ENCODE measurements at regions not wholly inside any gene's neighbourhood (a gene's known extent, or its start where the extent isn't known, plus 50 kb on each side); places are given as distances from the start of the nearest gene placed in this dataset.
"Not testable (repeated sequence)": the region's sequence is repeated elsewhere in the genome, so short reads cannot be mapped to it uniquely, and the experiment has no call there.

DNA sequence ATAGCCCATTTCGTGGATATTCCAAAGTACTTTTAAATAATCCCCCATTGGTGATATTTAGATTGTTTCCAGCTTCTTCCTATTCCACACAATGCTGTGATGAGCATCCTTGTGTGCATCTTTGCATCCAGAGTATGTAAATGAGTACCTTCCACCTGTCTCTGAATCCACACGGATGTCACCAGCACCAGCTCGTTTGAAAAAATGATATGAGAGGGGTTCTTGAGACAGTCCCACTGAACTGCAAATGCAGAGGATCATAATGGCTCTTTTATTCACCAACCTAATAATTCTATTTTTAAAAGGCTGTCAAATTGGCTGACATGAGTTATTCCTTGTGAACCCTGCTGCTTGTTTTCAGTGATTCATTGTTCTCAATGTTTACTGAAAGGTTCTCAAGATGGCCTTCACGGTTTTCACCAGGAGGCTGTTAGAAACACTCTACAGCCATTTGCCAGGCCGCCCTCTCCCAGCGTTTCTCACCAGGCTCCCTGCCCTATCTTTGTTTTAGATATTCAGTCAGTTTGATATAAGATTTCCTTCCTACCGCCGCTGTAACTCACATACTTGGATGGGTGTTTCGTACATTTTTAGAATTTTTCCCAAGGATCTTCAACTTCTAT, 96.7 kb upstream of the PTPRG start:
- H3K36me3 ChIP-seq (ENCODE audit: control insufficient read depth, low read length): no peaks in the 10 kb centered on the region
- H3K27ac ChIP-seq (ENCODE audit: low read depth, low read length): no peak overlapping the region
- no peaks in the 10 kb centered on the region; the same call in 1 of the 2 replicates for H3K9me2 ChIP-seq (replicated peaks; ENCODE audit: control insufficient read depth, low read length)
- TF ChIP-seq, protein P1, sequence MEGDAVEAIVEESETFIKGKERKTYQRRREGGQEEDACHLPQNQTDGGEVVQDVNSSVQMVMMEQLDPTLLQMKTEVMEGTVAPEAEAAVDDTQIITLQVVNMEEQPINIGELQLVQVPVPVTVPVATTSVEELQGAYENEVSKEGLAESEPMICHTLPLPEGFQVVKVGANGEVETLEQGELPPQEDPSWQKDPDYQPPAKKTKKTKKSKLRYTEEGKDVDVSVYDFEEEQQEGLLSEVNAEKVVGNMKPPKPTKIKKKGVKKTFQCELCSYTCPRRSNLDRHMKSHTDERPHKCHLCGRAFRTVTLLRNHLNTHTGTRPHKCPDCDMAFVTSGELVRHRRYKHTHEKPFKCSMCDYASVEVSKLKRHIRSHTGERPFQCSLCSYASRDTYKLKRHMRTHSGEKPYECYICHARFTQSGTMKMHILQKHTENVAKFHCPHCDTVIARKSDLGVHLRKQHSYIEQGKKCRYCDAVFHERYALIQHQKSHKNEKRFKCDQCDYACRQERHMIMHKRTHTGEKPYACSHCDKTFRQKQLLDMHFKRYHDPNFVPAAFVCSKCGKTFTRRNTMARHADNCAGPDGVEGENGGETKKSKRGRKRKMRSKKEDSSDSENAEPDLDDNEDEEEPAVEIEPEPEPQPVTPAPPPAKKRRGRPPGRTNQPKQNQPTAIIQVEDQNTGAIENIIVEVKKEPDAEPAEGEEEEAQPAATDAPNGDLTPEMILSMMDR (IDR thresholded peaks at IDR 0.05; ENCODE audit: low read depth, low read length, poor library complexity, severe bottlenecking): no peak
- TF ChIP-seq EZH2phosphoT487 (IDR thresholded peaks at IDR 0.05; ENCODE audit: borderline replicate concordance, low read length): no peak
- H3K4me3 ChIP-seq (ENCODE audit: low read length): no peak overlapping the region
- no peaks in the 10 kb centered on the region for H3K79me2 ChIP-seq (ENCODE audit: control insufficient read depth, low read length)
- no peaks in the 10 kb centered on the region for H3K4me1 ChIP-seq (ENCODE audit: control insufficient read depth, low read length)
- no peaks in the 10 kb centered on the region for H3F3A ChIP-seq (ENCODE audit: control insufficient read depth, insufficient read depth)
- no peaks in the 10 kb centered on the region for H3K27me3 ChIP-seq (ENCODE audit: control insufficient read depth, low read length)
- no peak overlapping the region for H3K4me2 ChIP-seq (ENCODE audit: low read length)
- no peaks in the 10 kb centered on the region for H3K9me3 ChIP-seq (ENCODE audit: control insufficient read depth, insufficient read depth, low read length)
- H4K20me1 ChIP-seq (ENCODE audit: control insufficient read depth, insufficient read depth, low read depth, low read length): no peaks in the 10 kb centered on the region

DNA sequence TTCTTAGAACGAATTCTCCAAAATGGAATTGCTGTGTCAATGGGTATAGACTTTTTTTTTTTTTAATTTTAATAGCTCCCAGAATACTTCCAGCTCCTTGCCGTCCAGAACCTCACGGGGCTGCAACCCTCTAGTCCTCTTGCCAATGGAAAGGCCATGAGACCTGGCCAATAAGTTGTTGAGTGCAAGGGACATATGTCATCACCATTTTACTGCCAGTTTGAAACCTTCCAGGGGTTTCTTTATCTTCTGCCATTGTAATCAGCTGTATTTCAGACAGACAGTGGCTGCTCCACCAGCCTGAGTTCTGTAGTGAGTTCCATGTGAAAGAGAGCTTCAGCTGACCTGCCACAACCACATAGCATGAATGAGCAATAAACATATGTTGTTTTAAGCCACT, 95.0 kb upstream of the PTPRG start:
- Histone ChIP-seq H3K27me3 (ENCODE audit: control insufficient read depth, low read length) (no peaks in the 10 kb centered on the region), H3K36me3 (ENCODE audit: control insufficient read depth, low read length) (no peaks in the 10 kb centered on the region), H3K79me2 (ENCODE audit: control insufficient read depth, low read length) (no peaks in the 10 kb centered on the region), H3K9me3 (ENCODE audit: control insufficient read depth, insufficient read depth, low read length) (no peaks in the 10 kb centered on the region), H4K20me1 (ENCODE audit: control insufficient read depth, insufficient read depth, low read depth, low read length) (no peaks in the 10 kb centered on the region), H3K4me1 (ENCODE audit: control insufficient read depth, low read length) (no peaks in the 10 kb centered on the region), H3K27ac (ENCODE audit: low read depth, low read length) (no peak overlapping the region), H3K9me2 (replicated peaks; ENCODE audit: control insufficient read depth, low read length) (no peaks in the 10 kb centered on the region), H3K4me3 (ENCODE audit: low read length) (no peak overlapping the region), H3F3A (ENCODE audit: control insufficient read depth, insufficient read depth) (no peaks in the 10 kb centered on the region), H3K4me2 (ENCODE audit: low read length) (no peak overlapping the region)
- TF ChIP-seq EZH2phosphoT487 (IDR thresholded peaks at IDR 0.05; ENCODE audit: borderline replicate concordance, low read length): no peak
- TF ChIP-seq, protein P1 (IDR thresholded peaks at IDR 0.05; ENCODE audit: low read depth, low read length, poor library complexity, severe bottlenecking): no peak

DNA sequence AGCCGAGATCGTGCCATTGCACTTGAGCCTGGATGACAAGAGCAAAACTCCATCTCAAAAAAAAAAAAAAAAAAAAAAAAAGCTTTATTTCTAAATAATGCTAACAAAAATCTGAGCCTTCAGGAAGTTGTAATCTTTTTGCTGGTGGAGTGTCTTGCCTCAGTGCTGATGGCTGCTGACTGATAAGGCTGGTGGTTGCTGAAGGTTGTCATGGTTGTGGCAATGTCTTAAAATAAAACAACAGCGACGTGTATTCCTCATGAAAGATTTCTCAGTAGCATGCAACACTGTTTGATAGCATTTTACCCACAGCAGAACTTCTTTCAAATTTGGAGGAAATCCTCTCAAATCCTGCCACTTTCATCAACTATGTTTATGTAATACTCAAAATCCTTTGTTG, 77.4 kb upstream of the PTPRG start:
- Histone ChIP-seq H3K4me2 (ENCODE audit: low read length) (no peak overlapping the region), H3K79me2 (ENCODE audit: control insufficient read depth, low read length) (no peaks in the 10 kb centered on the region)

DNA sequence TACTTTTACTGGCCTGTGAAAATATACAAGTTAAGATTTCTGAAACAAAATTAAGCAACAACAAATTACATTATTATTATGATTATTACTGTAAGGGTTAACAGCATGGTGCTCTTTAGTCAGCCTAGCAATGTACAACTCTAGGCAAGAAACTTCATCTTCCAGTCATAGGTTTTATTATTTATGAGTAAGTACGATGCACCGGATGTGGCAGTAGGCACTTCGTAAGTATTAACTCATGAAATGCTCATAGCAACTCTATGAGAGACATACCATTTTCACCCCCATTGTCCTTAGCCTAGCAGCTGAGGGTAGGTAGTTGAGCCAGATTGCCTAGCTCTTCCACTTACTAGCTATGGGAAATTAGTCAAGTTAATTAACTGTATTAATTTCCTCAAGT, 68.0 kb upstream of the PTPRG start:
- Histone ChIP-seq H3K4me2 (ENCODE audit: low read length) (no peak overlapping the region), H4K20me1 (ENCODE audit: control insufficient read depth, insufficient read depth, low read depth, low read length) (no peaks in the 10 kb centered on the region), H3K9me2 (replicated peaks; ENCODE audit: control insufficient read depth, low read length) (no peaks in the 10 kb centered on the region), H3K9me3 (ENCODE audit: control insufficient read depth, insufficient read depth, low read length) (no peaks in the 10 kb centered on the region), H3K27me3 (ENCODE audit: control insufficient read depth, low read length) (no peaks in the 10 kb centered on the region), H3F3A (ENCODE audit: control insufficient read depth, insufficient read depth) (no peaks in the 10 kb centered on the region), H3K4me1 (ENCODE audit: control insufficient read depth, low read length) (no peaks in the 10 kb centered on the region), H3K36me3 (ENCODE audit: control insufficient read depth, low read length) (no peaks in the 10 kb centered on the region), H3K27ac (ENCODE audit: low read depth, low read length) (no peak overlapping the region), H3K79me2 (ENCODE audit: control insufficient read depth, low read length) (no peaks in the 10 kb centered on the region), H3K4me3 (ENCODE audit: low read length) (no peak overlapping the region)
- TF ChIP-seq, protein P1 (IDR thresholded peaks at IDR 0.05; ENCODE audit: low read depth, low read length, poor library complexity, severe bottlenecking): no peak
- TF ChIP-seq EZH2phosphoT487 (IDR thresholded peaks at IDR 0.05; ENCODE audit: borderline replicate concordance, low read length): no peak

More for the DNA sequence above, 77.4 kb upstream of the PTPRG start:
- H3F3A ChIP-seq (ENCODE audit: control insufficient read depth, insufficient read depth): no peaks in the 10 kb centered on the region
- no peak for TF ChIP-seq EZH2phosphoT487 (IDR thresholded peaks at IDR 0.05; ENCODE audit: borderline replicate concordance, low read length)
- no peaks in the 10 kb centered on the region for H3K4me1 ChIP-seq (ENCODE audit: control insufficient read depth, low read length)
- no peak overlapping the region for H3K4me3 ChIP-seq (ENCODE audit: low read length)
- H3K27ac ChIP-seq (ENCODE audit: low read depth, low read length): no peak overlapping the region
- H4K20me1 ChIP-seq (ENCODE audit: control insufficient read depth, insufficient read depth, low read depth, low read length): no peaks in the 10 kb centered on the region
- no peaks in the 10 kb centered on the region for H3K36me3 ChIP-seq (ENCODE audit: control insufficient read depth, low read length)
- H3K27me3 ChIP-seq (ENCODE audit: control insufficient read depth, low read length): no peaks in the 10 kb centered on the region
- no peaks in the 10 kb centered on the region for H3K9me3 ChIP-seq (ENCODE audit: control insufficient read depth, insufficient read depth, low read length)
- no peaks in the 10 kb centered on the region for H3K9me2 ChIP-seq (replicated peaks; ENCODE audit: control insufficient read depth, low read length)

DNA sequence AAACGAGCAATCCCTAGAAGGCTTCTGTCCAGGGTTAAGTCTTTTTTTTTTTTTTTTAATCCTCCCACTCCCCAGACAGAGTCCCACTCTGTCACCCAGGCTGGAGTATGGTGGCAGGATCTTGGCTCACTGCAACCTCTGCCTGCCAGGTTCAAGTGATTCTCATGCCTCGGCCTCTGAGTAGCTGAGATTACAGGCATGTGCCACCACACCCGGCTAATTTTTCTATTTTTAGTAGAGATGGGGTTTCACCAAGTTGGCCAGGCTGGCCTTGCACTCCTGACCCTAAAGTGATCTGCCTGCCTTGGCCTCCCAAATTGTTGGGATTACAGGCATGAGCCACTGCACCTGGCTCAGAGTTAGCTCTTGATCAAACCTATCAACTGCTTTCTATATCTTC, 67.1 kb upstream of the PTPRG start:
- H3F3A ChIP-seq (ENCODE audit: control insufficient read depth, insufficient read depth); H3K9me2 ChIP-seq (replicated peaks; ENCODE audit: control insufficient read depth, low read length); H3K27ac ChIP-seq (ENCODE audit: low read depth, low read length); H4K20me1 ChIP-seq (ENCODE audit: control insufficient read depth, insufficient read depth, low read depth, low read length); H3K27me3 ChIP-seq (ENCODE audit: control insufficient read depth, low read length); H3K4me3 ChIP-seq (ENCODE audit: low read length); H3K79me2 ChIP-seq (ENCODE audit: control insufficient read depth, low read length); H3K9me3 ChIP-seq (ENCODE audit: control insufficient read depth, insufficient read depth, low read length); H3K4me2 ChIP-seq (ENCODE audit: low read length); H3K36me3 ChIP-seq (ENCODE audit: control insufficient read depth, low read length); H3K4me1 ChIP-seq (ENCODE audit: control insufficient read depth, low read length): not testable (repeated sequence)

Measured in DOHH2 (cell line).